Astrocyte (in vitro differentiated cells and primary cell): ENCODE measurements at regions not wholly inside any gene's neighbourhood (a gene's known extent, or its start where the extent isn't known, plus 50 kb on each side); places are given as distances from the start of the nearest gene placed in this dataset.

ENCODE experiments used
- DNase-seq: peaks from one replicate; pipeline ENCODE4 v3.0.0-alpha.2; 2010; ENCODE audit warnings: low read depth
- FAIRE-seq: peaks from 2 replicates; lab custom pipeline; 2011; peaks lifted over from hg19 to GRCh38; lab: Jason Lieb, UNC
- H2AFZ ChIP-seq: 2 replicates; pipeline ENCODE4 v1.6.0; 2012; ENCODE audit warnings: low read depth, low read length, inconsistent platforms
- H3K27ac ChIP-seq: 2 replicates; pipeline ENCODE4 v1.5.1; 2011; ENCODE audit warnings: low read depth, low read length, inconsistent platforms
- H3K27me3 ChIP-seq: 2 replicates; pipeline ENCODE4 v1.6.0; 2011; ENCODE audit warnings: low read length, inconsistent platforms; ENCODE audit not compliant: insufficient read depth
- H3K36me3 ChIP-seq: 2 replicates; pipeline ENCODE4 v1.5.1; 2011; ENCODE audit warnings: low read length, inconsistent platforms; ENCODE audit not compliant: insufficient read depth
- H3K4me1 ChIP-seq: 2 replicates; pipeline ENCODE4 v1.5.1; 2011; ENCODE audit warnings: low read length, inconsistent platforms; ENCODE audit not compliant: insufficient read depth
- H3K4me2 ChIP-seq: 2 replicates; pipeline ENCODE4 v1.6.0; 2012; ENCODE audit warnings: low read length, inconsistent platforms
- H3K4me3 ChIP-seq: 2 replicates; pipeline ENCODE4 v1.5.1; 2011; ENCODE audit warnings: low read depth, mild to moderate bottlenecking, low read length, inconsistent platforms; ENCODE audit not compliant: insufficient read depth
- H3K79me2 ChIP-seq: 2 replicates; pipeline ENCODE4 v1.6.0; 2012; ENCODE audit warnings: mild to moderate bottlenecking, low read length, inconsistent platforms; ENCODE audit not compliant: insufficient read depth
- H3K9ac ChIP-seq: 2 replicates; pipeline ENCODE4 v1.6.0; 2012; ENCODE audit warnings: mild to moderate bottlenecking, low read length, inconsistent platforms
- H3K9me3 ChIP-seq: 2 replicates; pipeline ENCODE4 v1.5.1; 2012; ENCODE audit warnings: low read depth, mild to moderate bottlenecking, low read length, inconsistent platforms; ENCODE audit not compliant: insufficient read depth
- H4K20me1 ChIP-seq: 2 replicates; pipeline ENCODE4 v1.6.0; 2012; ENCODE audit warnings: low read length, inconsistent platforms; ENCODE audit not compliant: insufficient read depth
- H3K27ac Mint-ChIP-seq: one replicate; pipeline ENCODE4 v1.8.0; 2021; ENCODE audit warnings: mild to moderate bottlenecking, mixed read lengths; ENCODE audit not compliant: unreplicated experiment
- H3K27me3 Mint-ChIP-seq: one replicate; pipeline ENCODE4 v1.8.0; 2021; ENCODE audit warnings: low read depth, mixed read lengths; ENCODE audit not compliant: unreplicated experiment
- H3K36me3 Mint-ChIP-seq: one replicate; pipeline ENCODE4 v1.8.0; 2021; ENCODE audit warnings: low read depth, mixed read lengths; ENCODE audit not compliant: unreplicated experiment
- H3K4me1 Mint-ChIP-seq: one replicate; pipeline ENCODE4 v1.8.0; 2021; ENCODE audit warnings: low read depth, mixed read lengths; ENCODE audit not compliant: unreplicated experiment
- H3K4me3 Mint-ChIP-seq: one replicate; pipeline ENCODE4 v1.8.0; 2021; ENCODE audit warnings: mild to moderate bottlenecking, moderate library complexity, mixed read lengths; ENCODE audit not compliant: unreplicated experiment
- H3K9me3 Mint-ChIP-seq: one replicate; pipeline ENCODE4 v1.8.0; 2021; ENCODE audit warnings: mild to moderate bottlenecking, mixed read lengths; ENCODE audit not compliant: unreplicated experiment
- CTCF ChIP-seq: IDR thresholded peaks from 2 replicates; pipeline ENCODE4 v1.5.1; 2011; ENCODE audit warnings: low read depth, mild to moderate bottlenecking, inconsistent platforms, low read length, moderate library complexity; ENCODE audit not compliant: insufficient read depth
- EZH2 ChIP-seq: IDR thresholded peaks from 2 replicates; pipeline ENCODE4 v1.6.1; 2012; ENCODE audit warnings: mild to moderate bottlenecking, low read length, inconsistent platforms; ENCODE audit not compliant: insufficient read depth

GRCh38 chr2:21217442-21217841 lies 93.7 kb downstream of the TDRD15 start:
- no peak overlapping the region for H3K4me2 ChIP-seq
- no peak for TF ChIP-seq CTCF
- no peak overlapping the region for H3K27ac ChIP-seq
- H3K36me3 Mint-ChIP-seq: no peaks in the 10 kb centered on the region
- H3K27me3 Mint-ChIP-seq: no peaks in the 10 kb centered on the region
- FAIRE-seq (no peak), DNase-seq (no peak)
- no peak overlapping the region for H3K4me3 Mint-ChIP-seq
- no peak overlapping the region for H3K27ac Mint-ChIP-seq
- H3K4me3 ChIP-seq: no peak overlapping the region
- H3K27me3 ChIP-seq: no peaks in the 10 kb centered on the region
- H3K79me2 ChIP-seq: no peaks in the 10 kb centered on the region
- no peak overlapping the region for H3K9ac ChIP-seq
- H3K9me3 ChIP-seq: no peaks in the 10 kb centered on the region
- no peaks in the 10 kb centered on the region for H3K36me3 ChIP-seq
- H3K9me3 Mint-ChIP-seq: peaks cover 2% of the 10 kb centered on the region
- H3K4me1 Mint-ChIP-seq: peaks cover 1% of the 10 kb centered on the region
- no peaks in the 10 kb centered on the region for H4K20me1 ChIP-seq
- no peak overlapping the region for H2AFZ ChIP-seq
- no peaks in the 10 kb centered on the region for H3K4me1 ChIP-seq

- H3K27ac Mint-ChIP-seq: no peak overlapping the region
Observed at GRCh38 chr2:21220930-21221329, 97.2 kb downstream of the TDRD15 start.

GRCh38 chr2:21223618-21224017 lies 99.8 kb downstream of the TDRD15 start:
- DNase-seq (no peak), FAIRE-seq (no peak)
- H3K9me3 Mint-ChIP-seq: no peaks in the 10 kb centered on the region
- no peak overlapping the region for H3K9ac ChIP-seq
- no peaks in the 10 kb centered on the region for H3K79me2 ChIP-seq
- H2AFZ ChIP-seq: no peak overlapping the region
- no peaks in the 10 kb centered on the region for H3K4me1 Mint-ChIP-seq
- TF ChIP-seq CTCF (no peak), EZH2 (no peak)
- H3K27ac Mint-ChIP-seq: no peak overlapping the region
- H3K4me1 ChIP-seq: no peaks in the 10 kb centered on the region
- H3K36me3 ChIP-seq: no peaks in the 10 kb centered on the region
- no peaks in the 10 kb centered on the region for H3K36me3 Mint-ChIP-seq
- no peaks in the 10 kb centered on the region for H3K27me3 ChIP-seq
- H3K4me3 Mint-ChIP-seq: no peak overlapping the region
- H3K27ac ChIP-seq: no peak overlapping the region
- H3K27me3 Mint-ChIP-seq: no peaks in the 10 kb centered on the region
- no peaks in the 10 kb centered on the region for H3K9me3 ChIP-seq
- H3K4me2 ChIP-seq: no peak overlapping the region
- no peak overlapping the region for H3K4me3 ChIP-seq
- H4K20me1 ChIP-seq: no peaks in the 10 kb centered on the region

More at GRCh38 chr2:21220930-21221329, 97.2 kb downstream of the TDRD15 start:
- Mint-ChIP-seq H3K27me3 (no peaks in the 10 kb centered on the region), H3K9me3 (no peaks in the 10 kb centered on the region), H3K4me1 (peaks cover 1% of the 10 kb centered on the region), H3K4me3 (no peak overlapping the region), H3K36me3 (no peaks in the 10 kb centered on the region)
- Histone ChIP-seq H3K4me2 (no peak overlapping the region), H3K9me3 (no peaks in the 10 kb centered on the region), H3K79me2 (no peaks in the 10 kb centered on the region), H4K20me1 (no peaks in the 10 kb centered on the region), H3K27me3 (no peaks in the 10 kb centered on the region), H3K36me3 (no peaks in the 10 kb centered on the region), H3K27ac (no peak overlapping the region), H3K4me3 (no peak overlapping the region), H2AFZ (no peak overlapping the region), H3K9ac (no peak overlapping the region), H3K4me1 (no peaks in the 10 kb centered on the region)
- DNase-seq: no peak
- TF ChIP-seq EZH2: no peak
- no peak for TF ChIP-seq CTCF
- FAIRE-seq: no peak
